ENCODE measurements at regions not wholly inside any gene's neighbourhood (a gene's known extent, or its start where the extent isn't known, plus 50 kb on each side); places are given as distances from the start of the nearest gene placed in this dataset.

GRCh38 chr21:28100366-28100765 is 892.3 kb downstream of the LTN1 start:
- TF ChIP-seq CTCF (IDR thresholded peaks at IDR 0.05) = no peak
- no peak for TF ChIP-seq EP300 (IDR thresholded peaks at IDR 0.05)
- TF ChIP-seq POLR2A (IDR thresholded peaks at IDR 0.05) = no peak

All from suprapubic skin (tissue), 3 donors.